Keratinocyte (primary cell): ENCODE measurements at regions not wholly inside any gene's neighbourhood (a gene's known extent, or its start where the extent isn't known, plus 50 kb on each side); places are given as distances from the start of the nearest gene placed in this dataset.

ENCODE experiments used
- DNase-seq: peaks from one replicate; pipeline ENCODE4 v3.0.0-alpha.2; 2011; ENCODE audit warnings: low read depth, missing footprints, low spot score
- FAIRE-seq: peaks from 2 replicates; lab custom pipeline; 2011; peaks lifted over from hg19 to GRCh38; lab: Jason Lieb, UNC
- H2AFZ ChIP-seq: 2 replicates; pipeline ENCODE4 v1.6.0; 2012; ENCODE audit warnings: low read length, control low read depth, inconsistent platforms; ENCODE audit not compliant: control insufficient read depth
- H3K27ac ChIP-seq: 2 replicates; pipeline ENCODE4 v1.5.1; 2011; ENCODE audit warnings: low read length; ENCODE audit not compliant: control insufficient read depth, insufficient read depth
- H3K27me3 ChIP-seq: 3 replicates; pipeline ENCODE4 v1.6.0; 2011; ENCODE audit warnings: low read length; ENCODE audit not compliant: control insufficient read depth, insufficient read depth; ENCODE audit errors: extremely low read depth
- H3K36me3 ChIP-seq, 2 experiments: 2 replicates in 1 of 2; 3 replicates in 1 of 2; pipeline ENCODE4 v1.5.1; 2011; ENCODE audit warnings: low read length in 2 of 2, mild to moderate bottlenecking in 1 of 2; ENCODE audit not compliant: control insufficient read depth in 2 of 2, insufficient read depth in 2 of 2; ENCODE audit errors: extremely low read depth in 1 of 2
- H3K4me1 ChIP-seq: 3 replicates; pipeline ENCODE4 v1.5.1; 2011; ENCODE audit warnings: low read length; ENCODE audit not compliant: control insufficient read depth, insufficient read depth; ENCODE audit errors: extremely low read depth
- H3K4me2 ChIP-seq: 3 replicates; pipeline ENCODE4 v1.6.0; 2011; ENCODE audit warnings: low read depth, low read length; ENCODE audit not compliant: control insufficient read depth, insufficient read depth; ENCODE audit errors: extremely low read depth
- H3K4me3 ChIP-seq, 3 experiments: fragments of 200-600 bp in 1 of 3; sonication (generic) in 1 of 3; 2 replicates in 2 of 3; 3 replicates in 1 of 3; pipeline ENCODE4 v1.5.1; 2011 to 2016; ENCODE audit warnings: low read length in 3 of 3, mild to moderate bottlenecking in 3 of 3, control low read depth in 2 of 3, inconsistent platforms in 1 of 3, low read depth in 1 of 3, mixed read lengths in 1 of 3, mixed run types in 1 of 3, moderate library complexity in 1 of 3; ENCODE audit not compliant: control insufficient read depth in 2 of 3, insufficient read depth in 2 of 3; ENCODE audit errors: extremely low read depth in 1 of 3
- H3K79me2 ChIP-seq: 2 replicates; pipeline ENCODE4 v1.6.0; 2012; ENCODE audit warnings: low read length; ENCODE audit not compliant: control insufficient read depth, insufficient read depth
- H3K9ac ChIP-seq: 3 replicates; pipeline ENCODE4 v1.6.0; 2011; ENCODE audit warnings: low read length; ENCODE audit not compliant: control insufficient read depth, insufficient read depth; ENCODE audit errors: extremely low read depth
- H3K9me1 ChIP-seq: 3 replicates; pipeline ENCODE4 v1.6.0; 2011; ENCODE audit warnings: low read length; ENCODE audit not compliant: control insufficient read depth, insufficient read depth; ENCODE audit errors: extremely low read depth
- H3K9me3 ChIP-seq: 2 replicates; pipeline ENCODE4 v1.5.1; 2012; ENCODE audit warnings: low read depth, low read length; ENCODE audit not compliant: control insufficient read depth
- H4K20me1 ChIP-seq: 3 replicates; pipeline ENCODE4 v1.6.0; 2011; ENCODE audit warnings: low read length; ENCODE audit not compliant: control insufficient read depth, insufficient read depth; ENCODE audit errors: extremely low read depth
- CTCF ChIP-seq, 3 experiments: IDR thresholded peaks in 1 of 3; conservative IDR thresholded peaks in 1 of 3; optimal IDR thresholded peaks in 1 of 3; 2 replicates in 2 of 3; 3 replicates in 1 of 3; pipeline versions ENCODE3 to v1.5.1; 2011; ENCODE audit warnings: low read length in 3 of 3, mild to moderate bottlenecking in 3 of 3, moderate library complexity in 2 of 3, control low read depth in 1 of 3, inconsistent platforms in 1 of 3; ENCODE audit not compliant: insufficient read depth in 2 of 3; ENCODE audit errors: extremely low read depth in 1 of 3
- EZH2 ChIP-seq: IDR thresholded peaks from one replicate; pipeline ENCODE4 v1.6.1; 2012; ENCODE audit warnings: inconsistent platforms, mild to moderate bottlenecking, low read length, moderate library complexity
- dilution Hi-C: fragments of 300-500 bp; cut with MboI; formaldehyde crosslinking; loops from one replicate; pipeline ENCODE4 v1.7.0; 2020; ENCODE audit warnings: low sequenced_read_pairs; ENCODE audit not compliant: extremely low pct_ligation_motif_present

- Histone ChIP-seq H3K4me3 (no peak overlapping the region), H2AFZ (no peak overlapping the region)
- dilution Hi-C loops: no loop called here
These were observed 78.3 kb upstream of the TMCO5A start for GRCh38 chr15:37856109-37856508.

GRCh38 chr15:37860896-37861295 is 73.5 kb upstream of the TMCO5A start:
- no peaks in the 10 kb centered on the region for H4K20me1 ChIP-seq
- dilution Hi-C loops: no loop called here
- no peaks in the 10 kb centered on the region for H3K4me1 ChIP-seq
- H2AFZ ChIP-seq: no peak overlapping the region
- FAIRE-seq (no peak), DNase-seq (no peak)
- H3K4me3 ChIP-seq: no peak overlapping the region
- H3K9me3 ChIP-seq: no peaks in the 10 kb centered on the region
- no peaks in the 10 kb centered on the region for H3K9me1 ChIP-seq
- H3K36me3 ChIP-seq: no peaks in the 10 kb centered on the region
- H3K27ac ChIP-seq: no peak overlapping the region
- no peaks in the 10 kb centered on the region for H3K27me3 ChIP-seq
- no peaks in the 10 kb centered on the region for H3K79me2 ChIP-seq
- no peak overlapping the region for H3K9ac ChIP-seq
- TF ChIP-seq CTCF (optimal IDR thresholded peaks at IDR 0.05 in 1 of 3, IDR thresholded peaks at IDR 0.05 in 1 of 3, conservative IDR thresholded peaks at IDR 0.05 in 1 of 3; ENCODE audit: extremely low read depth in 1 of 3, insufficient read depth in 2 of 3, low read length in 3 of 3) (no peak), EZH2 (no peak)
- H3K4me2 ChIP-seq: no peak overlapping the region

More at GRCh38 chr15:37856109-37856508, 78.3 kb upstream of the TMCO5A start:
- Histone ChIP-seq H4K20me1 (no peaks in the 10 kb centered on the region), H3K4me1 (no peaks in the 10 kb centered on the region), H3K9ac (no peak overlapping the region), H3K4me2 (no peak overlapping the region), H3K9me3 (no peaks in the 10 kb centered on the region), H3K79me2 (no peaks in the 10 kb centered on the region), H3K27me3 (no peaks in the 10 kb centered on the region), H3K9me1 (no peaks in the 10 kb centered on the region), H3K27ac (no peak overlapping the region), H3K36me3 (no peaks in the 10 kb centered on the region)
- TF ChIP-seq CTCF (optimal IDR thresholded peaks at IDR 0.05 in 1 of 3, IDR thresholded peaks at IDR 0.05 in 1 of 3, conservative IDR thresholded peaks at IDR 0.05 in 1 of 3; ENCODE audit: extremely low read depth in 1 of 3, insufficient read depth in 2 of 3, low read length in 3 of 3) (no peak), EZH2 (no peak)
- no peak for DNase-seq
- no peak for FAIRE-seq
